SH-SY5Y (cell line): ENCODE measurements at regions not wholly inside any gene's neighbourhood (a gene's known extent, or its start where the extent isn't known, plus 50 kb on each side); places are given as distances from the start of the nearest gene placed in this dataset.

Source experiments
- GATA2 ChIP-seq: IDR thresholded peaks from 2 replicates; pipeline ENCODE4 v1.6.1; 2011; ENCODE audit warnings: mild to moderate bottlenecking, low read depth, low read length
- GATA3 ChIP-seq: IDR thresholded peaks from 2 replicates; pipeline ENCODE4 v1.6.1; 2011; ENCODE audit warnings: low read depth, mild to moderate bottlenecking, low read length, moderate library complexity

- TF ChIP-seq GATA2 (no peak), GATA3 (no peak)
Observed at GRCh38 chr11:28666632-28667031, 558.4 kb downstream of the METTL15 start.

GRCh38 chr11:28659716-28660348, 551.6 kb downstream of the METTL15 start:
- TF ChIP-seq GATA3, result no peak
- no peak for TF ChIP-seq GATA2

- TF ChIP-seq GATA3 (no peak), GATA2 (no peak)
Observed at GRCh38 chr11:28657378-28658030, 549.3 kb downstream of the METTL15 start.

GRCh38 chr11:28654191-28654590, 546.0 kb downstream of the METTL15 start:
- TF ChIP-seq GATA3 (no peak), GATA2 (no peak)

GRCh38 chr11:28649922-28650321, 541.7 kb downstream of the METTL15 start:
- TF ChIP-seq GATA3 (no peak), GATA2 (no peak)

- TF ChIP-seq GATA3 (no peak), GATA2 (no peak)
Observed at GRCh38 chr11:28636566-28636965, 528.4 kb downstream of the METTL15 start.

- TF ChIP-seq GATA2, result no peak
- no peak for TF ChIP-seq GATA3
Observed at GRCh38 chr11:28636033-28636432, 527.8 kb downstream of the METTL15 start.

- TF ChIP-seq GATA2 (no peak), GATA3 (no peak)
Observed at GRCh38 chr11:28632338-28632737, 524.1 kb downstream of the METTL15 start.

GRCh38 chr11:28631148-28631547, 523.0 kb downstream of the METTL15 start:
- TF ChIP-seq GATA3, result no peak
- TF ChIP-seq GATA2, result no peak

GRCh38 chr11:28629235-28629634, 521.0 kb downstream of the METTL15 start:
- TF ChIP-seq GATA2 (no peak), GATA3 (no peak)

- no peak for TF ChIP-seq GATA2
- no peak for TF ChIP-seq GATA3
Observed at GRCh38 chr11:28628412-28628811, 520.2 kb downstream of the METTL15 start.

- TF ChIP-seq GATA2 (no peak), GATA3 (no peak)
Observed at GRCh38 chr11:28627690-28628255, 519.6 kb downstream of the METTL15 start.

GRCh38 chr11:28625532-28625931, 517.3 kb downstream of the METTL15 start:
- TF ChIP-seq GATA2 (no peak), GATA3 (no peak)

GRCh38 chr11:28621753-28622152, 513.6 kb downstream of the METTL15 start:
- TF ChIP-seq GATA2 (no peak), GATA3 (no peak)
